GM12892 (cell line): ENCODE measurements at regions not wholly inside any gene's neighbourhood (a gene's known extent, or its start where the extent isn't known, plus 50 kb on each side); places are given as distances from the start of the nearest gene placed in this dataset.

Source experiments
- POLR2A ChIP-seq: IDR thresholded peaks from 2 replicates; pipeline ENCODE4 v1.6.1; 2011; ENCODE audit warnings: low read depth, low read length, control low read depth
- POLR2AphosphoS5 ChIP-seq: IDR thresholded peaks from 2 replicates; pipeline ENCODE4 v1.6.1; 2011; ENCODE audit warnings: low read depth, low read length, control low read depth

DNA sequence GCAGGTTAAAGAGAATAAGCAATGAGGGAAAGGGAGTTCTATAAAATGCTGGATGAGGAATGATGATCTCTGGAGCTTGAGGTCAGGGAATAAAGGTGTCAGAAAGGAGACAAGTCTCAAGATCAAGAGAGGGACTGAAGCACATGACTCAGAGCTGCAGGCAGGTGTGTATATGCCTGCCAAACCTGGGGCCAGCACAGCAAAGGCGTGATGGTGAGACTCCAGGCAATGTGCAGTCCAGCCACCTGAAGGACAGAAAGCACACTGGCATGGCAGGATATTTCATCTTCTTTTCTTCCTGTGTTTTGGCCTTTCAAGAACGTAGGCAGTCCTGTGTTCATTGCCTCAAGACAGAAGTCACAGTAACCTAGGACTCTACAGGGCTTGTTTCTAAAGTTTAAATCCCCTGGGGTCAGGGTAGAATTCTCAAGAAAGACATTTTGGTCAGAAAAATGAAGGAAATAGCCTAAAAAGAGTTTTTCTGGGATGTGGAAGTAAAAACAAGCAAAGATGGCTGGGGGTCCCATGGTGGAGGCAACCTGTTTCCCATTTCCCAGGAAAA lies 55.5 kb upstream of the TOPAZ1 start:
- TF ChIP-seq POLR2A (no peak), POLR2AphosphoS5 (no peak)
